SK-N-SH (cell line): ENCODE measurements at regions not wholly inside any gene's neighbourhood (a gene's known extent, or its start where the extent isn't known, plus 50 kb on each side); places are given as distances from the start of the nearest gene placed in this dataset.

Experiments used
- CTCF ChIA-PET: fragments of 300-600, 350-600 bp; formaldehyde crosslinking; extraction: SDS; loops from one replicate; lab custom pipeline; 2021; lab: Yijun Ruan, JAX
- POLR2A ChIA-PET: fragments of 350-600 bp; sonication (Branson Sonifier 250); formaldehyde crosslinking; extraction: SDS; loops from one replicate; lab custom pipeline; 2020; ENCODE audit warnings: antibody characterized with exemption, inconsistent platforms; lab: Yijun Ruan, JAX
- DNase-seq: peaks from one replicate; pipeline ENCODE4 v3.0.0; 2012
- H2AFZ ChIP-seq: fragments of 200-600 bp; sonication (generic); 2 replicates; pipeline ENCODE4 v1.8.1; 2016; ENCODE audit warnings: antibody characterized with exemption, mild to moderate bottlenecking, low read depth
- H3F3A ChIP-seq: fragments of 200-600 bp; sonication (generic); replicated peaks from 2 replicates; pipeline ENCODE3; 2016; ENCODE audit warnings: antibody characterized with exemption, mild to moderate bottlenecking; ENCODE audit not compliant: insufficient read depth
- H3K27ac ChIP-seq, 2 experiments: fragments of 200-500 bp in 1 of 2; fragments of 200-600 bp in 1 of 2; sonication (Bioruptor generic) in 1 of 2; sonication (generic), shearing (Covaris generic) in 1 of 2; 2 replicates each; pipeline versions ENCODE4 v1.5.1 to v1.6.1; 2014 to 2016; ENCODE audit warnings: low read depth in 2 of 2, inconsistent platforms in 1 of 2, low read length in 1 of 2, mild to moderate bottlenecking in 1 of 2, mixed read lengths in 1 of 2
- H3K27me3 ChIP-seq: fragments of 200-600 bp; sonication (generic), shearing (Covaris generic); 2 replicates; pipeline ENCODE4 v1.6.1; 2016; ENCODE audit warnings: mixed run types; ENCODE audit not compliant: insufficient read depth
- H3K36me3 ChIP-seq, 2 experiments: fragments of 200-500 bp in 1 of 2; fragments of 200-600 bp in 1 of 2; sonication (Bioruptor generic) in 1 of 2; sonication (generic) in 1 of 2; replicated peaks in 1 of 2; 2 replicates each; pipeline versions ENCODE3 to v1.5.1; 2014 to 2016; ENCODE audit warnings: low read length in 1 of 2, mild to moderate bottlenecking in 1 of 2; ENCODE audit not compliant: insufficient read depth in 2 of 2, control insufficient read depth in 1 of 2
- H3K4me1 ChIP-seq, 2 experiments: fragments of 200-500 bp in 1 of 2; fragments of 200-600 bp in 1 of 2; sonication (Bioruptor generic) in 1 of 2; sonication (generic), shearing (Covaris generic) in 1 of 2; 2 replicates each; pipeline versions ENCODE4 v1.5.1 to v1.6.1; 2014 to 2016; ENCODE audit warnings: low read depth in 1 of 2, low read length in 1 of 2, mixed run types in 1 of 2; ENCODE audit not compliant: insufficient read depth in 2 of 2, control insufficient read depth in 1 of 2
- H3K4me2 ChIP-seq: fragments of 200-600 bp; sonication (generic), shearing (Covaris generic); 2 replicates; pipeline ENCODE4 v1.6.1; 2017; ENCODE audit warnings: mixed run types
- H3K4me3 ChIP-seq, 2 experiments: fragments of 200-500 bp in 1 of 2; fragments of 200-600 bp in 1 of 2; sonication (Bioruptor generic) in 1 of 2; sonication (generic), shearing (Covaris generic) in 1 of 2; 2 replicates each; pipeline versions ENCODE4 v1.5.1 to v1.8.1; 2014 to 2016; ENCODE audit warnings: low read depth in 2 of 2, inconsistent platforms in 1 of 2, low read length in 1 of 2, mild to moderate bottlenecking in 1 of 2, mixed read lengths in 1 of 2, moderate library complexity in 1 of 2
- H3K79me2 ChIP-seq: fragments of 200-600 bp; sonication (generic); 2 replicates; pipeline ENCODE4 v1.8.1; 2017; ENCODE audit warnings: mild to moderate bottlenecking; ENCODE audit not compliant: insufficient read depth
- H3K9ac ChIP-seq: fragments of 200-600 bp; sonication (generic); 2 replicates; pipeline ENCODE4 v1.6.1; 2017; ENCODE audit warnings: mixed run types
- H3K9me2 ChIP-seq: fragments of 200-600 bp; sonication (generic); 2 replicates; pipeline ENCODE4 v1.6.1; 2017; ENCODE audit warnings: mixed run types
- H3K9me3 ChIP-seq: fragments of 200-600 bp; sonication (generic); 2 replicates; pipeline ENCODE4 v1.6.1; 2017; ENCODE audit warnings: mixed run types, mild to moderate bottlenecking, moderate library complexity
- H4K20me1 ChIP-seq: fragments of 200-600 bp; sonication (generic); 2 replicates; pipeline ENCODE4 v1.6.1; 2017; ENCODE audit warnings: mild to moderate bottlenecking, mixed run types; ENCODE audit not compliant: insufficient read depth
- ELF1 ChIP-seq: IDR thresholded peaks from 2 replicates; pipeline ENCODE4 v1.4.0; 2012
- EP300 ChIP-seq, 2 experiments: IDR thresholded peaks; 2 replicates each; pipeline versions ENCODE4 v1.4.0 to v1.6.1; 2012; ENCODE audit warnings: borderline replicate concordance in 1 of 2, low read depth in 1 of 2, low read length in 1 of 2
- FOXJ3 ChIP-seq: sonication (generic); formaldehyde crosslinking; IDR thresholded peaks from 2 replicates; pipeline ENCODE4 v1.5.1; 2020; ENCODE audit warnings: mild to moderate bottlenecking, missing genetic modification reagents
- FOXM1 ChIP-seq: IDR thresholded peaks from 2 replicates; pipeline ENCODE4 v1.4.0; 2012; ENCODE audit warnings: low read depth, mild to moderate bottlenecking
- GABPA ChIP-seq: IDR thresholded peaks from 2 replicates; pipeline ENCODE4 v1.4.0; 2012; ENCODE audit warnings: low read depth, mild to moderate bottlenecking
- JUND ChIP-seq: IDR thresholded peaks from 2 replicates; pipeline ENCODE4 v1.4.0; 2012
- MAX ChIP-seq: IDR thresholded peaks from 2 replicates; pipeline ENCODE4 v1.4.0; 2012; ENCODE audit warnings: low read depth
- MEF2A ChIP-seq: IDR thresholded peaks from 2 replicates; pipeline ENCODE4 v1.4.0; 2012; ENCODE audit warnings: low read depth, borderline replicate concordance
- PBX3 ChIP-seq: IDR thresholded peaks from 2 replicates; pipeline ENCODE4; 2012
- RAD21 ChIP-seq: IDR thresholded peaks from 2 replicates; pipeline ENCODE4 v1.6.1; 2012; ENCODE audit warnings: mild to moderate bottlenecking, low read length
- REST ChIP-seq: IDR thresholded peaks from 2 replicates; pipeline ENCODE4 v1.6.1; 2012; ENCODE audit warnings: mild to moderate bottlenecking, low read depth, low read length, moderate library complexity
- RXRA ChIP-seq: IDR thresholded peaks from 2 replicates; pipeline ENCODE4 v1.4.0; 2012; ENCODE audit warnings: low read depth, mild to moderate bottlenecking, borderline replicate concordance
- SMC3 ChIP-seq: IDR thresholded peaks from 2 replicates; pipeline ENCODE4 v1.6.1; 2012; ENCODE audit warnings: low read depth, low read length, improper control_type of control experiment
- TAF1 ChIP-seq: IDR thresholded peaks from 2 replicates; pipeline ENCODE4 v1.6.1; 2012; ENCODE audit warnings: low read depth, mild to moderate bottlenecking, low read length, moderate library complexity, borderline replicate concordance
- TCF12 ChIP-seq: IDR thresholded peaks from 2 replicates; pipeline ENCODE4 v1.4.0; 2012
- USF1 ChIP-seq: IDR thresholded peaks from 2 replicates; pipeline ENCODE4 v1.4.0; 2012; ENCODE audit warnings: low read depth, borderline replicate concordance
- WGBS: methylation state at CpG from one replicate; pipeline ENCODE4 v1.1.6; 2017; ENCODE audit warnings: low lambda C conversion rate; 5-methylcytosine and 5-hydroxymethylcytosine counted together

GRCh38 chr22:47616396-47617020 lies 854.1 kb downstream of the TBC1D22A start:
- H2AFZ ChIP-seq, result no peak overlapping the region
- H3K9me2 ChIP-seq, result no peaks in the 10 kb centered on the region
- no peak overlapping the region for H3K27ac ChIP-seq
- no peaks in the 10 kb centered on the region for H3K36me3 ChIP-seq
- CTCF ChIA-PET, result no interaction called here
- WGBS, result 41% methylated on average over 5 of the region's 11 CpGs
- H3K4me2 ChIP-seq, result no peak overlapping the region
- no peak for TF ChIP-seq RAD21
- no peak for TF ChIP-seq MEF2A
- no peak for TF ChIP-seq FOXM1
- TF ChIP-seq TAF1, result no peak
- no peak for TF ChIP-seq SMC3
- TF ChIP-seq, all 33 proteins: peak for 0
- no peaks in the 10 kb centered on the region for H4K20me1 ChIP-seq
- POLR2A ChIA-PET, result no interaction called here
- no peaks in the 10 kb centered on the region for H3K79me2 ChIP-seq
- no peaks in the 10 kb centered on the region for H3K4me1 ChIP-seq
- H3K9ac ChIP-seq, result no peak overlapping the region
- no peak overlapping the region for H3K4me3 ChIP-seq
- H3K9me3 ChIP-seq, result no peaks in the 10 kb centered on the region
- no peak for DNase-seq
- H3F3A ChIP-seq, result no peaks in the 10 kb centered on the region
- no peaks in the 10 kb centered on the region; the same call in 1 of the 2 replicates for H3K27me3 ChIP-seq

- Histone ChIP-seq H3K27ac (no peak overlapping the region), H3K27me3 (no peaks in the 10 kb centered on the region; the same call in 1 of the 2 replicates), H2AFZ (no peak overlapping the region), H3K36me3 (no peaks in the 10 kb centered on the region), H3K79me2 (no peaks in the 10 kb centered on the region), H3K4me2 (no peak overlapping the region), H3F3A (no peaks in the 10 kb centered on the region), H3K9ac (no peak overlapping the region), H3K4me1 (no peaks in the 10 kb centered on the region), H4K20me1 (no peaks in the 10 kb centered on the region), H3K4me3 (no peak overlapping the region), H3K9me2 (no peaks in the 10 kb centered on the region), H3K9me3 (no peaks in the 10 kb centered on the region; the same call in 1 of the 2 replicates)
- ChIA-PET CTCF (no interaction called here), POLR2A (no interaction called here)
- TF ChIP-seq PBX3, result no peak
- TF ChIP-seq MEF2A, result no peak
- no peak for TF ChIP-seq JUND
- WGBS, result 26% methylated on average over 7 of the region's 10 CpGs
- DNase-seq, result no peak
Measured at GRCh38 chr22:47615051-47615450, 852.6 kb downstream of the TBC1D22A start.

GRCh38 chr22:47613606-47614350 lies 851.3 kb downstream of the TBC1D22A start:
- H3K4me2 ChIP-seq, result no peak overlapping the region
- H4K20me1 ChIP-seq, result no peaks in the 10 kb centered on the region
- no peak for DNase-seq
- H2AFZ ChIP-seq, result no peak overlapping the region
- H3K79me2 ChIP-seq, result no peaks in the 10 kb centered on the region
- no peaks in the 10 kb centered on the region for H3K36me3 ChIP-seq
- ChIA-PET CTCF (no interaction called here), POLR2A (no interaction called here)
- no peaks in the 10 kb centered on the region; the same call in 1 of the 2 replicates for H3K27me3 ChIP-seq
- no peaks in the 10 kb centered on the region; the same call in 1 of the 2 replicates for H3K9me3 ChIP-seq
- H3K27ac ChIP-seq, result no peak overlapping the region
- H3K4me3 ChIP-seq, result no peak overlapping the region
- H3F3A ChIP-seq, result no peaks in the 10 kb centered on the region
- no peaks in the 10 kb centered on the region for H3K9me2 ChIP-seq
- H3K9ac ChIP-seq, result no peak overlapping the region
- 30% methylated on average over 13 of the region's 13 CpGs for WGBS
- H3K4me1 ChIP-seq, result no peaks in the 10 kb centered on the region
- no peak for TF ChIP-seq EP300 (IDR thresholded peaks at IDR 0.05; ENCODE audit: borderline replicate concordance in 1 of 2, low read depth in 1 of 2, low read length in 1 of 2)
- TF ChIP-seq MAX, result no peak
- TF ChIP-seq TCF12, result no peak
- no peak for TF ChIP-seq USF1
- TF ChIP-seq FOXJ3 (CRISPR knock-in tag), result no peak
- TF ChIP-seq GABPA, result no peak
- no peak for TF ChIP-seq RXRA
- no peak for TF ChIP-seq REST
- TF ChIP-seq JUND, result no peak
- TF ChIP-seq ELF1, result no peak
